H1 (cell line): ENCODE measurements at regions not wholly inside any gene's neighbourhood (a gene's known extent, or its start where the extent isn't known, plus 50 kb on each side); places are given as distances from the start of the nearest gene placed in this dataset.

Source experiments
- CTCF ChIA-PET: fragments of 300-600 bp; sonication (Branson Sonifier 250); formaldehyde crosslinking; loops from one replicate; lab custom pipeline; 2021; ENCODE audit not compliant: partially characterized antibody; lab: Charles Lee
- POLR2A ChIA-PET: fragments of 300-600 bp; sonication (Branson Sonifier 250); formaldehyde crosslinking; loops from one replicate; lab custom pipeline; 2021; ENCODE audit warnings: inconsistent platforms; ENCODE audit not compliant: partially characterized antibody; lab: Charles Lee
- DNase-seq, 2 experiments: peaks; one replicate each; pipeline versions ENCODE4 v3.0.0 to v3.0.0-alpha.2; 2010 to 2022; ENCODE audit warnings: low spot score in 2 of 2, low read depth in 1 of 2, mixed read lengths in 1 of 2
- FAIRE-seq: peaks from 2 replicates; lab custom pipeline; 2011; peaks lifted over from hg19 to GRCh38; lab: Jason Lieb, UNC
- H2AFZ ChIP-seq: 2 replicates; pipeline ENCODE4 v1.8.1; 2012; ENCODE audit warnings: low read length, inconsistent platforms
- H2AK5ac ChIP-seq: 2 replicates; pipeline ENCODE4 v1.6.1; 2013; ENCODE audit warnings: low read depth, low read length
- H2BK120ac ChIP-seq: replicated peaks from 2 replicates; pipeline ENCODE3; 2013; ENCODE audit warnings: low read depth, low read length, inconsistent platforms
- H2BK12ac ChIP-seq: 2 replicates; pipeline ENCODE4 v1.6.1; 2013; ENCODE audit warnings: low read depth, low read length
- H2BK15ac ChIP-seq: 2 replicates; pipeline ENCODE4 v1.6.1; 2013; ENCODE audit warnings: low read length
- H2BK20ac ChIP-seq: 2 replicates; pipeline ENCODE4 v1.6.1; 2013; ENCODE audit warnings: low read length
- H2BK5ac ChIP-seq: 2 replicates; pipeline ENCODE4 v1.6.1; 2013; ENCODE audit warnings: low read depth, low read length
- H3K14ac ChIP-seq: 2 replicates; pipeline ENCODE4 v1.6.1; 2013; ENCODE audit warnings: inconsistent platforms; ENCODE audit not compliant: insufficient read length
- H3K18ac ChIP-seq: 2 replicates; pipeline ENCODE4 v1.6.1; 2013; ENCODE audit warnings: low read length; ENCODE audit errors: extremely low read depth
- H3K23ac ChIP-seq: 2 replicates; pipeline ENCODE4 v1.6.1; 2013; ENCODE audit warnings: inconsistent platforms; ENCODE audit not compliant: insufficient read length
- H3K23me2 ChIP-seq: 2 replicates; pipeline ENCODE4 v1.6.1; 2013; ENCODE audit warnings: low read depth, low read length
- H3K27ac ChIP-seq: 2 replicates; pipeline ENCODE4 v1.6.1; 2011; ENCODE audit warnings: low read depth, low read length, inconsistent platforms
- H3K27me3 ChIP-seq, 4 experiments: replicated peaks in 1 of 4; 1 replicate in 1 of 4; 2 replicates in 3 of 4; pipeline versions ENCODE4 v1.6.1 to v1.8.1; 2011 to 2013; ENCODE audit warnings: low read length in 3 of 4, mild to moderate bottlenecking in 3 of 4, inconsistent platforms in 2 of 4, mixed read lengths in 2 of 4, moderate library complexity in 1 of 4; ENCODE audit not compliant: control insufficient read depth in 3 of 4, insufficient read depth in 3 of 4; ENCODE audit errors: extremely low read depth in 1 of 4
- H3K36me3 ChIP-seq, 4 experiments: 2 replicates each; pipeline versions ENCODE4 v1.6.1 to v1.8.1; 2011 to 2013; ENCODE audit warnings: mild to moderate bottlenecking in 4 of 4, low read length in 3 of 4, moderate library complexity in 2 of 4, control low read depth in 1 of 4, inconsistent platforms in 1 of 4; ENCODE audit not compliant: insufficient read depth in 4 of 4, control insufficient read depth in 2 of 4
- H3K4ac ChIP-seq: replicated peaks from 2 replicates; pipeline ENCODE3; 2013; ENCODE audit warnings: low read length, low read depth, mixed read lengths, inconsistent platforms; ENCODE audit not compliant: insufficient read length
- H3K4me1 ChIP-seq, 4 experiments: replicated peaks in 1 of 4; 1 replicate in 1 of 4; 2 replicates in 3 of 4; pipeline versions ENCODE4 v1.6.1 to v1.8.1; 2011 to 2013; ENCODE audit warnings: low read length in 3 of 4, inconsistent platforms in 2 of 4, mixed read lengths in 1 of 4; ENCODE audit not compliant: insufficient read depth in 4 of 4, control insufficient read depth in 3 of 4
- H3K4me2 ChIP-seq, 2 experiments: 2 replicates each; pipeline versions ENCODE4 v1.6.1 to v1.8.1; 2011 to 2013; ENCODE audit warnings: low read depth in 2 of 2, low read length in 2 of 2, control low read depth in 1 of 2, inconsistent platforms in 1 of 2, mild to moderate bottlenecking in 1 of 2; ENCODE audit not compliant: insufficient read depth in 1 of 2
- H3K4me3 ChIP-seq, 4 experiments: fragments of 200-600, 300-600 bp in 1 of 4; sonication (generic), shearing (Covaris generic), sonication (Bioruptor Twin) in 1 of 4; 2 replicates each; pipeline versions ENCODE4 v1.5.1 to v1.8.1; 2011 to 2016; ENCODE audit warnings: low read length in 4 of 4, low read depth in 3 of 4, control low read depth in 2 of 4, inconsistent platforms in 2 of 4, mild to moderate bottlenecking in 2 of 4, mixed read lengths in 1 of 4, moderate library complexity in 1 of 4; ENCODE audit not compliant: insufficient read depth in 2 of 4; ENCODE audit errors: extremely low read depth in 1 of 4
- H3K56ac ChIP-seq: replicated peaks from 2 replicates; pipeline ENCODE3; 2013; ENCODE audit warnings: low read depth, mild to moderate bottlenecking, mixed read lengths, low read length, inconsistent platforms; ENCODE audit not compliant: insufficient read length
- H3K79me1 ChIP-seq: 2 replicates; pipeline ENCODE4 v1.6.1; 2013; ENCODE audit warnings: low read depth, low read length, control low read depth
- H3K79me2 ChIP-seq, 2 experiments: 2 replicates each; pipeline versions ENCODE4 v1.6.1 to v1.8.1; 2012 to 2013; ENCODE audit warnings: low read length in 2 of 2, mild to moderate bottlenecking in 2 of 2, inconsistent platforms in 1 of 2; ENCODE audit not compliant: insufficient read depth in 2 of 2, control insufficient read depth in 1 of 2
- H3K9ac ChIP-seq, 4 experiments: replicated peaks in 1 of 4; 1 replicate in 1 of 4; 2 replicates in 3 of 4; pipeline versions ENCODE4 v1.6.1 to v1.8.1; 2011 to 2013; ENCODE audit warnings: low read depth in 3 of 4, low read length in 3 of 4, control low read depth in 2 of 4, mild to moderate bottlenecking in 2 of 4, moderate library complexity in 2 of 4, inconsistent platforms in 1 of 4; ENCODE audit errors: extremely low read depth in 1 of 4
- H3K9me3 ChIP-seq, 2 experiments: 2 replicates each; pipeline versions ENCODE4 v1.6.1 to v1.8.1; 2012 to 2013; ENCODE audit warnings: mild to moderate bottlenecking in 2 of 2, moderate library complexity in 2 of 2, control low read depth in 1 of 2, inconsistent platforms in 1 of 2, low read depth in 1 of 2, low read length in 1 of 2, mixed read lengths in 1 of 2; ENCODE audit not compliant: insufficient read depth in 2 of 2
- H4K20me1 ChIP-seq, 2 experiments: replicated peaks in 1 of 2; 2 replicates each; pipeline versions ENCODE3 to v1.8.1; 2011 to 2013; ENCODE audit warnings: inconsistent platforms in 2 of 2, low read length in 2 of 2, mild to moderate bottlenecking in 1 of 2; ENCODE audit not compliant: insufficient read depth in 2 of 2, control insufficient read depth in 1 of 2
- H4K5ac ChIP-seq: 2 replicates; pipeline ENCODE4 v1.6.1; 2013; ENCODE audit warnings: low read length, low read depth, mixed read lengths, inconsistent platforms; ENCODE audit not compliant: insufficient read length
- H4K8ac ChIP-seq: 2 replicates; pipeline ENCODE4 v1.8.0; 2013; ENCODE audit warnings: mild to moderate bottlenecking, moderate library complexity, low read length, inconsistent platforms; ENCODE audit not compliant: insufficient read depth; ENCODE audit errors: extremely low read depth
- H4K91ac ChIP-seq: replicated peaks from 2 replicates; pipeline ENCODE3; 2013; ENCODE audit warnings: low read length, mixed read lengths, inconsistent platforms; ENCODE audit not compliant: insufficient read length
- GTF2F1 ChIP-seq: IDR thresholded peaks from 2 replicates; pipeline ENCODE4 v1.6.1; 2012; ENCODE audit warnings: low read depth, low read length, improper control_type of control experiment, borderline replicate concordance
- KDM5A ChIP-seq: fragments of 200-600 bp; IDR thresholded peaks from 2 replicates; pipeline ENCODE4 v1.7.1; 2012; ENCODE audit warnings: mild to moderate bottlenecking, low read length, inconsistent platforms, mixed read lengths
- whole genome bisulfite sequencing, 2 experiments: shearing (Covaris generic) in 1 of 2; methylation state at CpG; one replicate each; pipeline versions ENCODE4 v1.1.6 to v1.1.7; 2013 to 2015; ENCODE audit warnings: low lambda C conversion rate in 2 of 2, mixed read lengths in 2 of 2, inconsistent platforms in 1 of 2, low coverage in 1 of 2, missing lambda C conversion rate in 1 of 2; ENCODE audit not compliant: insufficient replicate concordance in 2 of 2, insufficient coverage in 1 of 2, insufficient read length in 1 of 2; ENCODE audit errors: extremely low coverage in 1 of 2, missing lambda C conversion rate in 1 of 2; 5-methylcytosine and 5-hydroxymethylcytosine counted together

- no peak overlapping the region for H2BK20ac ChIP-seq
- H4K91ac ChIP-seq: no peak overlapping the region
- H3K36me3 ChIP-seq: no peaks in the 10 kb centered on the region
- H3K9me3 ChIP-seq: no peaks in the 10 kb centered on the region
- no peak overlapping the region for H3K4me2 ChIP-seq
- H2BK15ac ChIP-seq: no peak overlapping the region
- no peak overlapping the region for H2AK5ac ChIP-seq
- no peak overlapping the region for H4K8ac ChIP-seq
- no peaks in the 10 kb centered on the region for H3K79me2 ChIP-seq
- H3K27me3 ChIP-seq: no peaks in the 10 kb centered on the region
- H3K4me1 ChIP-seq: no peaks in the 10 kb centered on the region
- H3K9ac ChIP-seq: no peak overlapping the region
- no peaks in the 10 kb centered on the region for H4K20me1 ChIP-seq
- TF ChIP-seq GTF2F1: no peak
- TF ChIP-seq KDM5A: no peak
- H3K56ac ChIP-seq: no peak overlapping the region
- DNase-seq (no peak), FAIRE-seq (no peak)
- no peaks in the 10 kb centered on the region for H3K23me2 ChIP-seq
- H2BK12ac ChIP-seq: no peak overlapping the region
- no peak overlapping the region for H4K5ac ChIP-seq
- H3K14ac ChIP-seq: no peak overlapping the region
- H3K4ac ChIP-seq: no peak overlapping the region
- WGBS, 2 experiments: 91% methylated on average over 8 of the region's 8 CpGs; no CpG with 5 or more reads in 1 of the 2 experiments
- no peak overlapping the region for H3K23ac ChIP-seq
- H2BK120ac ChIP-seq: no peak overlapping the region
- no peak overlapping the region for H3K27ac ChIP-seq
- no peak overlapping the region for H3K4me3 ChIP-seq
- no peak overlapping the region for H2BK5ac ChIP-seq
- ChIA-PET POLR2A (no interaction called here), CTCF (no interaction called here)
- no peaks in the 10 kb centered on the region for H3K79me1 ChIP-seq
- no peak overlapping the region for H3K18ac ChIP-seq
- H2AFZ ChIP-seq: no peak overlapping the region
Observed at GRCh38 chr10:10609379-10609955, 408.2 kb upstream of the CELF2 start.
